ENCODE measurements at regions not wholly inside any gene's neighbourhood (a gene's known extent, or its start where the extent isn't known, plus 50 kb on each side); places are given as distances from the start of the nearest gene placed in this dataset.

GRCh38 chr10:21249435-21249834 lies 276.0 kb downstream of the SKIDA1 start:
- Histone ChIP-seq H3K9me3 (no peaks in the 10 kb centered on the region), H3K36me3 (replicated peaks in 1 of 2; ENCODE audit: insufficient read depth in 1 of 2, low read depth in 2 of 2) (no peaks in the 10 kb centered on the region), H3K4me3 (no peak overlapping the region), H3K4me1 (no peaks in the 10 kb centered on the region), H3K27me3 (no peaks in the 10 kb centered on the region), H3K27ac (no peak overlapping the region)
- WGBS, 2 donors, result 77 to 90% methylated on average over 1 of the region's 1 CpG
- ATAC-seq, result no peak
- no peak for DNase-seq
- intact Hi-C loops (cut with DNase I), result no loop called here
- TF ChIP-seq CTCF (IDR thresholded peaks at IDR 0.05), result no peak
- no peak for TF ChIP-seq POLR2A (IDR thresholded peaks at IDR 0.05)

GRCh38 chr10:21247592-21247991 lies 277.9 kb downstream of the SKIDA1 start:
- TF ChIP-seq CTCF (IDR thresholded peaks at IDR 0.05), result no peak
- TF ChIP-seq POLR2A (IDR thresholded peaks at IDR 0.05), result no peak
- ATAC-seq, result no peak
- H3K27ac ChIP-seq, result no peak overlapping the region
- intact Hi-C loops (cut with DNase I), result no loop called here
- H3K4me1 ChIP-seq, result no peaks in the 10 kb centered on the region
- H3K9me3 ChIP-seq, result no peaks in the 10 kb centered on the region
- H3K27me3 ChIP-seq, result no peaks in the 10 kb centered on the region
- H3K4me3 ChIP-seq, result no peak overlapping the region
- no peaks in the 10 kb centered on the region for H3K36me3 ChIP-seq (replicated peaks in 1 of 2; ENCODE audit: insufficient read depth in 1 of 2, low read depth in 2 of 2)
- 44 to 69% methylated on average over 1 of the region's 1 CpG for WGBS, 2 donors
- no peak for DNase-seq

DNA sequence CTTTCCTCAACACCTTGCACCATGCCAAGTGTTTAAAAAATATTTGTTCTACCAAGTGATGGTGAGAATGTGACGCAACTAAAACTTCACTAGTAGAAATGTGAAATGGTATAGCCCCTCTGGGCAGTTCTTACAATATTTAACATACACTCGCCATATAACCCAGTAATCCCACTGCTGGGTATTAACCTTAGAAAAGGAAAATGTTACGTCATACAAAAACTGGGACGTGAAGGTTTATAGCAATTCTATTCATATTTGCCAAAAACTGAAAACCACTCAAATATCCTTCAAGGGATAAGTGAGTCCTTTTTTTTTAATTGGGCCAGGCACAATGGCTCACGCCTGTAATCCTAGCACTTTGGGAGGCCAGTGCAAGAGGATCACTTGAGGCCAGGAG lies 279.3 kb downstream of the SKIDA1 start:
- no peak overlapping the region for H3K4me3 ChIP-seq
- H3K27me3 ChIP-seq, result no peaks in the 10 kb centered on the region
- H3K27ac ChIP-seq, result no peak overlapping the region
- H3K4me1 ChIP-seq, result no peaks in the 10 kb centered on the region
- no peaks in the 10 kb centered on the region for H3K36me3 ChIP-seq (replicated peaks in 1 of 2; ENCODE audit: insufficient read depth in 1 of 2, low read depth in 2 of 2)
- TF ChIP-seq POLR2A (IDR thresholded peaks at IDR 0.05) (no peak), CTCF (IDR thresholded peaks at IDR 0.05) (no peak)
- 77 to 80% methylated on average over 5 of the region's 5 CpGs for WGBS, 2 donors
- ATAC-seq, result no peak
- no peak for DNase-seq
- H3K9me3 ChIP-seq, result no peaks in the 10 kb centered on the region
- intact Hi-C loops (cut with DNase I), result no loop called here

DNA sequence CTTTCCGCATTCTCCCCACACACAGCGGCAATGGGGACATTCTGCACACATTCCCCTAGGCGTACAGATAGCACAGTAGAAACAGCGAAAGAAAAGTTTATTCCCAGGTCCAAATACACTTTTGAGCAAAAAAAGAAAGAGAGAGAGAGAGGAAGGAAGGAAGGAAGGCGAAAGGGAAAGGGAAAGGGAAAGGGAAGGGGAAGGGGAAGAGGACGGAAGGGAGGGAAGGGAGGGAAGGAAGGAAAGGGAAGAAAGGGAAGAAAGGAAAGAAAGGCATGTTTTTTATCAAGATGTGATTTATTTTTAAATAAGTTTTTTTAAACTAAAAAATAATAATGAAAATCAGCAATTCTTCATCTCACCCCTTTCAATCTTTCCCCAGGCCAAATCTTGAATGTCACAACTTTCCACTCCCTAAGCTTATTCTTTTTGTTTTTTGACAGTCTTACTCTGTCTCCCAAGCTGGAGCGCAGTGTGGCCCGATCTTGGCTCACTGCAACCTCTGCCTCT lies 281.7 kb downstream of the SKIDA1 start:
- Histone ChIP-seq H3K27me3 (no peaks in the 10 kb centered on the region), H3K36me3 (replicated peaks in 1 of 2; ENCODE audit: insufficient read depth in 1 of 2, low read depth in 2 of 2) (no peaks in the 10 kb centered on the region), H3K4me1 (no peaks in the 10 kb centered on the region), H3K27ac (no peak overlapping the region), H3K4me3 (no peak overlapping the region), H3K9me3 (no peaks in the 10 kb centered on the region)
- DNase-seq, result no peak
- no peak for TF ChIP-seq CTCF (IDR thresholded peaks at IDR 0.05)
- TF ChIP-seq POLR2A (IDR thresholded peaks at IDR 0.05), result no peak
- intact Hi-C loops (cut with DNase I), result no loop called here
- WGBS, 2 donors, result 82 to 93% methylated on average over 8 of the region's 8 CpGs
- no peak for ATAC-seq

- Histone ChIP-seq H3K4me3 (no peak overlapping the region), H3K4me1 (no peaks in the 10 kb centered on the region), H3K27me3 (no peaks in the 10 kb centered on the region), H3K36me3 (replicated peaks in 1 of 2; ENCODE audit: insufficient read depth in 1 of 2, low read depth in 2 of 2) (no peaks in the 10 kb centered on the region), H3K27ac (no peak overlapping the region), H3K9me3 (no peaks in the 10 kb centered on the region)
- 63 to 68% methylated on average over 3 of the region's 3 CpGs for WGBS, 2 donors
- intact Hi-C loops (cut with DNase I), result no loop called here
- ATAC-seq, result no peak
- no peak for DNase-seq
- no peak for TF ChIP-seq POLR2A (IDR thresholded peaks at IDR 0.05)
Observed at GRCh38 chr10:21242915-21243314, 282.6 kb downstream of the SKIDA1 start.
